ENCODE measurements at regions not wholly inside any gene's neighbourhood (a gene's known extent, or its start where the extent isn't known, plus 50 kb on each side); places are given as distances from the start of the nearest gene placed in this dataset.
"Not testable (repeated sequence)": the region's sequence is repeated elsewhere in the genome, so short reads cannot be mapped to it uniquely, and the experiment has no call there.

DNA sequence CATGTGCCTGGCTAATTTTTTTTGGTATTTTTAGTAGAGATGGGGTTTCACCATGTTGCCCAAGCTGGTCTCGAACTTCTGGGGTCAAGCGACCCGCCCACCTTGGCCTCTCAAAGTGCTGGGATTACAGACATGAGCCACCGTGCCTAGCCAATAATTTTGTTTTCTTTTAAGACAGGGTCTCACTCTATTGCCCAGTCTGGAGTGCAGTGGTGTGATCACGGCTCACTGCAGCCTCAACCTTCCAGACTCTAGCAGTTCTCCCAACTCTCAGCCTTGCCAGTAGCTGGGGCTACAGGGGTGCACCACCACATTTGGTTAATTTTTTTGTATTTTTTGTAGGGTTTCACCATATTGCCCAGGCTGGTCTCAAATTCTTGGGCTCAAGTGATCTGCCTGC lies 183.4 kb downstream of the CEP135 start:
- not testable (repeated sequence) for TF ChIP-seq ONECUT2 (CRISPR knock-in tag; IDR thresholded peaks at IDR 0.05); ZBTB46 (CRISPR knock-in tag; IDR thresholded peaks at IDR 0.05; ENCODE audit: borderline replicate concordance); MAFF (IDR thresholded peaks at IDR 0.05; ENCODE audit: low read depth, low read length); ZBTB8A (CRISPR knock-in tag; IDR thresholded peaks at IDR 0.05; ENCODE audit: borderline replicate concordance, low read depth); MEF2D (CRISPR knock-in tag; IDR thresholded peaks at IDR 0.05); ZNF562 (CRISPR knock-in tag; IDR thresholded peaks at IDR 0.05; ENCODE audit: borderline replicate concordance); NR2F6 (IDR thresholded peaks at IDR 0.05); NR2F6 (CRISPR knock-in tag; IDR thresholded peaks at IDR 0.05); ZBTB33 (CRISPR knock-in tag; IDR thresholded peaks at IDR 0.05); ZMYM2 (CRISPR knock-in tag; IDR thresholded peaks at IDR 0.05); ZBTB7A (CRISPR knock-in tag; IDR thresholded peaks at IDR 0.05)

Data from HepG2 (cell line).